OCI-LY1 (cell line): ENCODE measurements at regions not wholly inside any gene's neighbourhood (a gene's known extent, or its start where the extent isn't known, plus 50 kb on each side); places are given as distances from the start of the nearest gene placed in this dataset.

Experiments
- H2AFZ ChIP-seq: fragments of 200-600 bp; sonication (generic), shearing (Covaris generic); 2 replicates; pipeline ENCODE4 v1.6.0; 2014; ENCODE audit warnings: antibody characterized with exemption, mild to moderate bottlenecking, low read length
- H3F3A ChIP-seq: fragments of 200-600 bp; sonication (generic), shearing (Covaris generic); 2 replicates; pipeline ENCODE4 v1.6.0; 2014; ENCODE audit warnings: mild to moderate bottlenecking, antibody characterized with exemption, low read length, moderate library complexity; ENCODE audit not compliant: insufficient read depth
- H3K27ac ChIP-seq: fragments of 200-600 bp; sonication (generic); 2 replicates; pipeline ENCODE4 v1.5.1; 2014; ENCODE audit warnings: low read length, mixed run types, mild to moderate bottlenecking, low read depth; ENCODE audit not compliant: poor library complexity, severe bottlenecking
- H3K27me3 ChIP-seq: fragments of 200-600 bp; sonication (generic); 2 replicates; pipeline ENCODE4 v1.6.0; 2014; ENCODE audit warnings: antibody characterized with exemption, mild to moderate bottlenecking, low read length, moderate library complexity; ENCODE audit not compliant: insufficient read depth
- H3K36me3 ChIP-seq: fragments of 200-600 bp; sonication (generic); 2 replicates; pipeline ENCODE4 v1.6.1; 2014; ENCODE audit warnings: mild to moderate bottlenecking, antibody characterized with exemption, low read length, moderate library complexity, mixed read lengths; ENCODE audit not compliant: insufficient read depth
- H3K4me1 ChIP-seq: fragments of 200-600 bp; sonication (generic); 2 replicates; pipeline ENCODE4 v1.5.1; 2014; ENCODE audit warnings: mild to moderate bottlenecking, low read length, moderate library complexity; ENCODE audit not compliant: insufficient read depth, severe bottlenecking
- H3K4me2 ChIP-seq: fragments of 200-600 bp; sonication (generic), shearing (Covaris generic); 2 replicates; pipeline ENCODE4 v1.6.1; 2014; ENCODE audit warnings: low read length
- H3K4me3 ChIP-seq: fragments of 200-600 bp; sonication (generic); 2 replicates; pipeline ENCODE4 v1.5.1; 2014; ENCODE audit warnings: low read length, low read depth, mild to moderate bottlenecking, mixed read lengths; ENCODE audit not compliant: poor library complexity, severe bottlenecking
- H3K79me2 ChIP-seq: fragments of 200-600 bp; shearing (Covaris generic); 2 replicates; pipeline ENCODE4 v1.6.1; 2016; ENCODE audit warnings: mixed run types, low read length, mixed read lengths; ENCODE audit not compliant: insufficient read depth
- H3K9ac ChIP-seq: fragments of 200-600 bp; sonication (generic), shearing (Covaris generic); 2 replicates; pipeline ENCODE4 v1.6.1; 2014; ENCODE audit warnings: mild to moderate bottlenecking, low read length, mixed read lengths
- H3K9me2 ChIP-seq: fragments of 200-600 bp; sonication (generic), shearing (Covaris generic); 2 replicates; pipeline ENCODE4 v1.6.1; 2014; ENCODE audit warnings: low read depth, mild to moderate bottlenecking, low read length, mixed read lengths
- H3K9me3 ChIP-seq: fragments of 200-600 bp; shearing (Covaris generic); 2 replicates; pipeline ENCODE4 v1.6.1; 2014; ENCODE audit warnings: low read length, mixed read lengths
- H4K20me1 ChIP-seq: fragments of 200-600 bp; sonication (generic), shearing (Covaris generic); 2 replicates; pipeline ENCODE4 v1.6.0; 2016; ENCODE audit warnings: mild to moderate bottlenecking, low read length; ENCODE audit not compliant: insufficient read depth
- CTCF ChIP-seq: fragments of 200-600 bp; sonication (generic), shearing (Covaris generic); IDR thresholded peaks from 2 replicates; pipeline ENCODE4 v1.5.1; 2017; ENCODE audit warnings: mild to moderate bottlenecking, antibody characterized with exemption, low read length, moderate library complexity, mixed read lengths
- EZH2 ChIP-seq: fragments of 200-600 bp; sonication (generic), shearing (Covaris generic); IDR thresholded peaks from 2 replicates; pipeline ENCODE4 v1.8.0; 2017; ENCODE audit warnings: borderline replicate concordance, mixed run types, mild to moderate bottlenecking, antibody characterized with exemption, low read length, moderate library complexity, mixed read lengths

GRCh38 chr6:8642854-8643253 lies 207.5 kb upstream of the SLC35B3 start:
- H3K27ac ChIP-seq, result no peak overlapping the region
- H3K36me3 ChIP-seq, result no peaks in the 10 kb centered on the region
- no peaks in the 10 kb centered on the region for H3K9me3 ChIP-seq
- no peaks in the 10 kb centered on the region for H3K27me3 ChIP-seq
- H3K4me2 ChIP-seq, result no peak overlapping the region
- H3K9ac ChIP-seq, result no peak overlapping the region
- H3F3A ChIP-seq, result no peaks in the 10 kb centered on the region
- H3K4me3 ChIP-seq, result no peak overlapping the region
- TF ChIP-seq CTCF, result no peak
- no peak for TF ChIP-seq EZH2
- no peaks in the 10 kb centered on the region for H3K4me1 ChIP-seq
- no peaks in the 10 kb centered on the region for H4K20me1 ChIP-seq
- H3K9me2 ChIP-seq, result no peaks in the 10 kb centered on the region
- no peaks in the 10 kb centered on the region for H3K79me2 ChIP-seq
- no peak overlapping the region for H2AFZ ChIP-seq

- no peaks in the 10 kb centered on the region for H3K79me2 ChIP-seq
- H3K4me1 ChIP-seq, result no peaks in the 10 kb centered on the region
- H3K27ac ChIP-seq, result no peak overlapping the region
- no peak overlapping the region for H3K4me2 ChIP-seq
- H3F3A ChIP-seq, result no peaks in the 10 kb centered on the region
- no peak overlapping the region for H3K4me3 ChIP-seq
- H3K9me2 ChIP-seq, result no peaks in the 10 kb centered on the region
- no peaks in the 10 kb centered on the region for H4K20me1 ChIP-seq
- TF ChIP-seq EZH2 (no peak), CTCF (no peak)
- H3K27me3 ChIP-seq, result no peaks in the 10 kb centered on the region
- no peaks in the 10 kb centered on the region for H3K9me3 ChIP-seq
- H3K9ac ChIP-seq, result no peak overlapping the region
- H3K36me3 ChIP-seq, result no peaks in the 10 kb centered on the region
- no peak overlapping the region for H2AFZ ChIP-seq
Measured at GRCh38 chr6:8642131-8642530, 206.8 kb upstream of the SLC35B3 start.

- Histone ChIP-seq H3K9ac (no peak overlapping the region), H3K4me1 (no peaks in the 10 kb centered on the region), H3K4me3 (no peak overlapping the region), H3K9me2 (no peaks in the 10 kb centered on the region), H3F3A (no peaks in the 10 kb centered on the region), H3K36me3 (no peaks in the 10 kb centered on the region), H3K9me3 (no peaks in the 10 kb centered on the region), H3K4me2 (no peak overlapping the region), H3K27ac (no peak overlapping the region), H4K20me1 (no peaks in the 10 kb centered on the region), H3K27me3 (no peaks in the 10 kb centered on the region), H3K79me2 (no peaks in the 10 kb centered on the region), H2AFZ (no peak overlapping the region)
- no peak for TF ChIP-seq EZH2
- TF ChIP-seq CTCF, result no peak
Measured at GRCh38 chr6:8639928-8640649, 204.7 kb upstream of the SLC35B3 start.
